ENCODE measurements at regions not wholly inside any gene's neighbourhood (a gene's known extent, or its start where the extent isn't known, plus 50 kb on each side); places are given as distances from the start of the nearest gene placed in this dataset.
A peak's percentile ranks its signal among the peaks of the same experiment; 100 is the strongest.
"Not testable (repeated sequence)": the region's sequence is repeated elsewhere in the genome, so short reads cannot be mapped to it uniquely, and the experiment has no call there.

DNA sequence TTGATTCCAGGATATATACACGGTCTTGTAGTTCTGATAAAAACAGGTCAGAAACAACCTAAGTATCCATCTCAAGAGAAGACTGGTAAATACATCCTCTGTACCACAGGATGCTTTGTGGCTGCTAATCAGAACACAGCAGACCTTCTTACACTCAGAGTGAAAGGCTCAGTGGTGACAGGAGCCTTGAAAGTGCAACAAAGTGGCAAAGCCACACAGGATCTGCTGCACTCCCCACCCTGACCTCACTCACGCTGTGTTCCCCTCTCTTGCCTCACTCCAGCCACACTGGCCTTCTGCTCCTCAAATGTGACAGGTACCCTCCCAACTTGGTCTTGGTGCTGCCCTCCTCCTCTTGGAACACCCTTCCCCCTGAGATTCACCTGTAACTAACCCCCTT lies 98.1 kb upstream of the GRIP1 start:
- no peak for DNase-seq

DNA sequence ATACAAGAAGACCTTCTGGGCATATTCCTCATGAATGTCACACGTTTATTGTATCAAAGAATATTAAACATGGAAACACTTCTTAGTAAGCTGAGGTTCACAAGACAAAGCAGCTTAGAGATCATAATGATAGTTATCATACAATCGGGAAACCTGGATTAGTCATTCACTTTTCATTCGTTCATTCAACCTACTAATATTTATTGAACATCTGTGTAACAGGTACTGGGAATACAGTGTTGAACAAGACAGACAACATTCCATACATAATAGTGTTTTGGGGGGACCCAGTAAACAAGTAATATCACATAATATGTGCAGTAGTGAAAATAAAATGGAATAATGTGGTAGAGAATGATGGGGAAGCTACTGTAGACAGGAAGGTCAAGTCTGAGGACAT lies 100.6 kb upstream of the GRIP1 start:
- DNase-seq = no peak

DNA sequence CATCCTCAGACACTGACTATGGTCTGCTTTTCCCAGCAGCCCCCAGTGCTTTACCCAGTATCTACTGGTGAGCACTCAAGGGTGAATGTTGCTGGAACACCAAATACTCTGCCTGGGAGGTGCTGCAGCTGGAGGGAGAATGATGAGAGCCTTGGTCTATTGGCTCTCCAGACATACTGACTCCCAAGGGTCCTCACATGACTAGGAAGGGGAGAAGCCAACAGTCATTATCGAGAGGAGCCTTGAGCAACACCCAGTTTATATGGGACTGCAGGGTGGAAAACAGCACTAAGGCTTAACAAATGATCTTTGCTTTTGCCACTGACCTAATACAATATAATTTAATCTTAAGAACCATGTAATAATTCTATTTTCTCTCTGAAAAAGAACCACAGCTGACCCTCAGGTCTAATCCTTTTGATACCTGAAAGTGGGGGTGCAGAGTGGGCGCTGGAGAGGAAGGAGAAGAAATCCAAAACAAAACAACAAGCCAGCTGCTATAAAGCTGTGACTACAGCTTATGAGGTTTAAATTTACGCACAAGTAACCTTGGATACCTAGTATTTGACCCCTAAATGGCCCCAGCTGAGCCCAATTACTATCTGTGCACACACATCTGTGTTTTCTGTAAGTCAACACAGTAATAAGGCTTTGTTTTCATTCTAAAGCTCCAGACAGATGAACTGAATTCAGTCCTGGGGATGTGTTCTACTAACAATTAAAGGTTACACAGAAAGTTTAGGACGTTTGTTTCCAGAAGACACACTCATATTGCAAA lies 107.8 kb upstream of the GRIP1 start:
- DNase-seq = peak; percentile 13 to 47

- no peak for DNase-seq
Observed at GRCh38 chr12:66799551-66799950, 120.7 kb upstream of the GRIP1 start.

DNA sequence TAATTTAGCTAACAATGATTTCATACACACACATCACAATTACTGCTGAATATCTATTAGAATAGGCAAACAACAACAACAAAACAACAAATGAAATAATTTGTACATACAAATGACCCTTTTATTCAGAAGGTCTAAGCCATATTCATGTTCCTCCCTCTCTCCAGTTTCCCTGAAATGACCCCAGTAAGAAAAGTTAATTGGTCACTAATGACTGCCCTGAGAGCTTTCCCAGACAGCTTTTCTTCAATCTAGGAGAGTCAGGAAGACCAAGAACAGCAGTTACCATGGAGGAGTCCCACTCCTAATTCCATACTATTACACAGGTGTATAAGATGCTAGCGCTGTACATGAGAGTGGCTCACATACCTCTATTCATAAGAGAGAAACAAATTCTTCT lies 121.2 kb upstream of the GRIP1 start:
- DNase-seq = no peak

DNA sequence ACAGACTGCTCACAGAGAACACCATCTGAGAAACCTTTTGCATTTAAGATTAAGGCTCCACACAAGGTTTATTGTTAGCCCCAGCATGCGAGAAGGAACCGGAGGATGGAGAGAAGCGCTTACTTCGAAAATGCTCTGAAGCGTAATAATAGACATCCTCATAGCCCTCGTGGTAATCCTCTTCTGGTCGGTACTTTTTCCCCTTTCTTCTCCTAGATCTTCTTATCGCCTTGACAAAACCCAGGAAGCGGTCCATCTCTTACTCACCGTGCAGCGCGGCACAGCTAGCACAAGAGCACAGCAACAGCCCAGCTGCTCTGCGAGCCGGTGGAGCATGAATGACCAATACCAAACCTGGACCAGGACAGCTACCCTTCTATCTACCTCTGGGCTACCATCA lies 125.1 kb upstream of the GRIP1 start:
- peak; percentile 23 to 70 for DNase-seq

DNA sequence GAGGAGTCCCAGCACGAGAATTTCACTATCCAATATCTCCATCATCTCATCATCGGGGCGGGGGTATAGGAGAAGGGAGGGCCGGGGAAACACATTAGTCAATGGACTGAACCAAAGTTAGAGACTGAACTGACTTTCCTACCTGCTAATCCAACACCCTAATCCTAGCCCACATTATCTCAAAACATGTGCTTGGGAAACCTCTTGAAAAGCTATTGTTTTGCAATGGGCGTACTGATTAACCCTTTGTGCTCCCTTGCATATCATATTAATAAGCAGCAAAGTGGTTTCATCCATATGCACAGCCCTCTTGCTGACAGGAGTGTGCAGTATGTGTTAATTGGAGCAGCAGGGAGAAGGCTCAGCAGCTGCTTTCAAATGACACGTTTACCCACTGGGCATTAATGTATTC lies 125.7 kb upstream of the GRIP1 start:
- peak; percentile 69 to 70 for DNase-seq

- DNase-seq = no peak
Observed at GRCh38 chr12:66808606-66809005, 129.7 kb upstream of the GRIP1 start.

DNA sequence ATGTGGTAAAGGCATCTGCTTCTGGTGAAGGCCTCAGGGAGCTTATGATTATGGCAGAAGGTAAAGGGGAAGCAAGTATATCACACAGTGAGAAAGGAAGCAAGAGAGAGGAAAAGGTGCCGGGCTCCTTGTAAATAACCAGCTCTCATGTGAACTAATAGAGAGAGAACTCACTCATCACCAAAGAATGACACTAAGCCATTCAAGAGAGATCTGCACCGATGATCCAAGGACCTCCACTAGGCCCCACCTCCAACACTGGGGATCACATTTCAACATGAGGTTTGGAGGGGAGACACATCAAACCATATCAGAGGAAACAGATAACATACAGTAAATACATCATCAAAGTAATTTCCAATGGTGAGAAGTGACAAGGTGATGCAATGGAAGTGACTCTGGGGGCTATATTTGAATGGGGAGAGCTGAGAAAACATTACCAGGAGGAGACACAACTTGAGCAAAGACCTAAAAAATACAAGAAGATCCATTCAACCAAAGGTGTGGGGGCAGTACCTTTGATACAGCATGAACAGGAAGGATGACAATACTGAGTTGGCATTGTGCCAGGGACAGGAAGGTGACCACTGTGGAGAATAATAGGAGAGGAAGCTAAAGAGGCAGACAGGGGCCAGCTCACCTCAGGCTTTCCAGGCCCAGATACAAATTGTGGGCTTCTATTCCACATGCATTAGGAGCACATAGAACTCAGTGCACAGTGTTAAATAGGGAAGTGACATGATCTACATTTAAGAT lies 134.4 kb upstream of the GRIP1 start:
- peak; percentile 32 for DNase-seq

GRCh38 chr12:66819587-66819986 lies 140.7 kb upstream of the GRIP1 start:
- no peak for DNase-seq

DNA sequence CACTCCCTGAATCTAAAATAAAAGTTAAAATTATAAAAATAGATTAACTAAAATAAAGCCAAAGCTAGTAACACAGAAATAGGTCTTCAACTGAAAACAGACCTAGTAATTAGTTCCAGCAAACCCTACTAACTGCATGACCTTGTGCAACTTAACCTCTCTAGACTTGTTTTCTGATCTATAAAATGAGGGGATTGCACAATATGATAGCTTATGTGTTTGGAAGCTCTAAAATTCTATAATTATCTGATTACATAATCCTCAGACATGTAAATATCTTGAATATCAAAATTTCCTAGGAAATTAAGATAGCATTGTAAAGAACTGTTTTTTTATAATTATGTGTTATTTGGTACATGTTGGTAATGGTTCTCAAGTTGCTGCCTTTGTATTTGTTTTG lies 144.1 kb upstream of the GRIP1 start:
- DNase-seq = no peak

DNA sequence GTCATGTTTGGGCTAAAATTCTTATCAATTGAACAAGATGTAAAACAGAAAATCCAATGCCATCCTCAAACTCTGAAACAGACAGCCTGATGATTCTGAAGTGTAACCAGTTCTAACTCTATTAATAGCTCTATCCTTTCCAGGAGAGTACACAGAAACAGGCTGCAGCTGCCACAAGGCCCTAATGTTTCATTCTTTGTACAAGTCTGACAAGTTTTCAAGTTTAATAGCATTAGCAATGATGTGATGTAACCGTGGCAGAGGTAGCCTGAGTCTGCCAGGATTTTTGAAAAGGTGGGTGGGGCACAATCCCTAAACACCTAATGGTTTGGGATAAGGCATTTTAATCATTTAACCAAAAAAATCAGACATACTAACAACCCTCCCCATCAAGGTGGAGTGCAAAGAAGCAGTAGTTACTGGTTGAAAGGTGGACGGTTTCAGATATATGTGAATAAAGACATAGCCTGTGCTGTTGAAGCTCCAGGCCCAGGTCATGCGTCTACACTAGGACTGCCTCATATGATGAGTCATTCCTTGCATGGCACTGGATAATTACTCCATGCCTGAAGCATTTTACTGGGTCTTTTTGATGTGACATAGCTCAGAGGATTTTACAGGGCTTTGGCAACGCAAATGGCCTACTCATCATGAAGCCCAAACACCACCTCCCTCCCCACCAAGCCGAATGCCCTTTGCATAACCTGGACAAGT lies 145.1 kb upstream of the GRIP1 start:
- peak; percentile 23 to 48 for DNase-seq

GRCh38 chr12:66825921-66826320 lies 147.0 kb upstream of the GRIP1 start:
- not testable (repeated sequence) for DNase-seq

- DNase-seq = no peak
Observed at GRCh38 chr12:66829660-66830325, 150.9 kb upstream of the GRIP1 start.

GRCh38 chr12:66831495-66831894 lies 152.6 kb upstream of the GRIP1 start:
- DNase-seq = no peak

DNA sequence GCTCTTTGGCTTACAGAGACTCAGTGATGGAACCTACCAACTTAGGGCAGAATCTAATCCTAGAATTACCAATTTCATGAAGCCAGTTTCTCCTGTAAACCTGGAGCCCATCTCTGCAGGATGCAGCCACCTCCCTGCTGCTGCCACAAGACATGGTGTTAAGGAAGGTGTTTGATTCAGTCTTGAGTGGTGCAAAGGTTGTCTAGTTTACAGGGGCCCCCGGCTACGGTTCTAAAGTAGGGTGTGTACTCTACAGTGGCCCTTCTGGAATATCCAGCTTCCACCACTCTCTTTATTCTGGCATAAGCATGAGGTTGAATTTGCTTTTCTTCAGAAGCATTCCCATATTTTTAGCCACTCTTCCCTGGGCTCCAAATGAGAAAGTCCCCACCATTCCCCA lies 154.1 kb upstream of the GRIP1 start:
- DNase-seq = no peak

DNA sequence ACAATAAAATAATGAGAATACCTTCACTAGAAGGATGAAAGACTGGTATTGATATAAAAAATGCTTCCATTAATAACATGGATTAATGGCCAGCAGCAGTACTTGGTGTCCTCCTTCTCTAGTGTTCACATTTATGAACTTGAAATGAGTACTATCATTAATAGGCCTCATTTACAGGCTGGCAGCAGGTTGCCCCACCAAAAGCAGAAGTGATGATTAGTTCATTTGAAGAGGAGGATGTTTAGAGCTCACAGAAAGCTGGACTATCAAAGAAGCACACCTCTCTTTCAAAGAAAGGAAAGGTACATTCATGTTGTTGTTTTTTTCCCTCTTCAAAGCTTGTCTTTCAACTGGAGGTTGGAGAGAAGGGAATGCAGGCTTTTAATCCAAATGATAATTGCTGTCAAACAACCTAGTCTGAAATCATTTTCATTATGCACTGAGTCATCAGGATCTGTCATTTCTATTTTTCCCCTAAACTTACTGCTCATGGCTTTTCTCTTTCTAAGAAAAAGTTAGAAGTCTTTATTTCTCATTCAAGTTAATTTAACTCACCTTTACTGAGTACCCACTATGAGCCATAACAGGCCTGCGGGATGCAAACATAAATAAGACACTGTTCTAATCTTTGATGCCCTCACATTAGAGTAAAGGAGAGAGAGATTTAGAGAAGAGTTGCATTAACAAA lies 157.9 kb upstream of the GRIP1 start:
- DNase-seq = no peak

- DNase-seq = no peak
Observed at GRCh38 chr12:66837311-66837627, 158.4 kb upstream of the GRIP1 start.

- no peak for DNase-seq
Observed at GRCh38 chr12:66838366-66838765, 159.5 kb upstream of the GRIP1 start.

DNA sequence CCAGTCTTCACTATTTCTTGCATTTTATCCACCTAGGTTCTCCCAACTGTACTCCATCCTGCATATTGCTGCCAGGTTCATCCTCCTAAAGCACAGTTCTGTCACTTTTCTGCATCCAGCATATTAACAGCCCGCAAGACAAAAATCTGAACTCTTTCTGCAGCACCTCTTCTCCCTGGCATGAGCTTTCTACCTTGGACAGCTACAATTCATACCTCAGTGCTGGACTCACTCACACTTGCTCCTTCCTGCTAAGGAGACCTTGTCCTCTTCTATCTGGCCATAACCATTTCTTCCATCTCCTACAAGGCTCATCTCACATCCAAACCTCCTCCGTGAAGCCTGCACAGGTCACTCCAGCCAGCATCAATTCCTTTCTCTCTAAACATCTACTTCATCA lies 170.1 kb upstream of the GRIP1 start:
- no peak for DNase-seq

DNA sequence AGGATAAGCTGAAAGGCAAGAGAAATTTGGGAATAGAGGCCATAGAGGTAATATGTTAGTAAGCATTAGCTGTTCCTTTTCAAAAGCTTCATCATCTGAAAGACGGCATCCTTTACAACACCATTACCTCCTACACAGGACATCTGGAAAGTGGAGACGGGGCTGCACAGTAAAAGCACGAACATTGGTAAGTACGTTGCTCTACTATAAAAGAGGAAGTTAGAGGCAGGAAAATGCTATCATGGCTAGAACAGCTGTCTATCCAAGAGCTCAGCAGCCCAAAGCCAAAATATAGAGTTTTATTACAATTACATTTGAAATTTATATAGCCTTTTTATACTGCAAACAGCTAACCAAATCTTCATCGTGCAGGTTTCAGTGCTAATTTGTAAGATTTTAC lies 172.3 kb upstream of the GRIP1 start:
- no peak for DNase-seq

DNA sequence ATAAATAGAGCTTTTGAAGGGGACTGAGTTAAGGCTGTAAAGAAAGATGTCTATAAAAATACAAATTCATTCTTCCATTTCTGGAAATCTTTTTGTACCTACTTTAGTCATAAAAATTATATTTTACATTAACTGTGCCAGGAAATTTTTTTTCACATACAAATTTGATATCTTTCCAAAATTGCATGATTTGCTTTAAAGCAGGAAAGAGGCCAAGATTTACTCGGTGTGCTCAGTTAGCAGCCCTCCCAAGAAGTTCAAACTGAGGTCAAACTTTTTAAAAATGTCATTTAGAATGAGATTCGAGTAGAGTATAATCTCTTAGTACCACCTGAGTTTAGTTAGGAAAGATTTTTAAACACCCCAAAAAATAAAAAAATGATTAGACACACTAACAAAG lies 173.2 kb upstream of the GRIP1 start:
- DNase-seq = no peak

DNA sequence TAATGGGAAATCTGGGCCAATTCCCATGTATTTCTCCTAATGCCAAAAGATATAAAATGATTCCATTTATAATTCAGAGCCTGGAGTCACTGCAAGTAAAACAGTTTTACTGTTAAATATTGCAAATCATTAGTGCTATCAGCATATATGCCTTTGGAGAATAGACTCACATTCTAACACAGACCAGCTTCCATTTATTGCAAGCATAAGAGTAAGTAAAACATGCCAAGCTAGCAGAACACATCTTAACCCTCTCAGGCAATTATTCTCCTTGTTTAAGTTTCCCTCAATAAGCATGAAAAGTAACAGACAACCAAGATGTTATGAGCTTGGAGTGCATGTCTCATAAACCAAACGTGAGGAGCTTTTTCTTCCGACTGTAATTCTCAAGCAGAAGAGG lies 173.9 kb upstream of the GRIP1 start:
- DNase-seq = no peak
